ENCODE measurements at regions not wholly inside any gene's neighbourhood (a gene's known extent, or its start where the extent isn't known, plus 50 kb on each side); places are given as distances from the start of the nearest gene placed in this dataset.

GRCh38 chr9:29176231-29176630 is 1603.0 kb upstream of the C9orf72 start:
- peaks cover 0 to 3% (median 0%) of the 10 kb centered on the region in 4 experiments; a peak in 2 of 7 replicates for H3K4me1 ChIP-seq (replicated peaks in 1 of 4; ENCODE audit: control insufficient read depth in 3 of 4, insufficient read depth in 4 of 4, low read length in 3 of 4)
- ChIA-PET CTCF (ENCODE audit: partially characterized antibody) (interaction anchor here (0.7 kb wide), 1 partner anchor 1850 kb away, joined by 3 read pairs; no protein-coding TSS in a partner anchor), POLR2A (ENCODE audit: partially characterized antibody) (no interaction called here)
- no peaks in the 10 kb centered on the region for H3K27me3 ChIP-seq (replicated peaks in 1 of 4; ENCODE audit: control insufficient read depth in 3 of 4, extremely low read depth in 1 of 4, insufficient read depth in 3 of 4, low read length in 3 of 4)
- peaks cover 0 to 6% of the 10 kb centered on the region in 2 experiments; a peak in 2 of 4 replicates for H3K79me2 ChIP-seq (ENCODE audit: control insufficient read depth in 1 of 2, insufficient read depth in 2 of 2, low read length in 2 of 2)
- no peak overlapping the region for H2BK15ac ChIP-seq (ENCODE audit: low read length)
- no peak overlapping the region for H2BK20ac ChIP-seq (ENCODE audit: low read length)
- H3K4ac ChIP-seq (replicated peaks; ENCODE audit: insufficient read length, low read depth, low read length), result no peak overlapping the region
- no peak overlapping the region for H3K27ac ChIP-seq (ENCODE audit: low read depth, low read length)
- H3K23ac ChIP-seq (ENCODE audit: insufficient read length), result no peak overlapping the region
- no peak for DNase-seq (ENCODE audit: low read depth in 1 of 2, low spot score in 2 of 2)
- WGBS, 2 experiments (ENCODE audit: extremely low coverage in 1 of 2, insufficient coverage in 1 of 2, insufficient read length in 1 of 2, insufficient replicate concordance in 2 of 2, low coverage in 1 of 2, low lambda C conversion rate in 2 of 2, missing lambda C conversion rate in 1 of 2), result 100% methylated on average over 2 of the region's 2 CpGs; no CpG with 5 or more reads in 1 of the 2 experiments
- H3K56ac ChIP-seq (replicated peaks; ENCODE audit: insufficient read length, low read depth, low read length), result no peak overlapping the region
- no peak overlapping the region for H2AFZ ChIP-seq (ENCODE audit: low read length)
- H2AK5ac ChIP-seq (ENCODE audit: low read depth, low read length), result no peak overlapping the region
- no peak overlapping the region for H3K9ac ChIP-seq (replicated peaks in 1 of 4; ENCODE audit: extremely low read depth in 1 of 4, low read depth in 3 of 4, low read length in 3 of 4)
- H3K79me1 ChIP-seq (ENCODE audit: low read depth, low read length), result no peaks in the 10 kb centered on the region
- H4K5ac ChIP-seq (ENCODE audit: insufficient read length, low read depth, low read length), result no peak overlapping the region
- H3K4me2 ChIP-seq (ENCODE audit: insufficient read depth in 1 of 2, low read depth in 2 of 2, low read length in 2 of 2), result no peak overlapping the region
- H4K91ac ChIP-seq (replicated peaks; ENCODE audit: insufficient read length, low read length), result no peak overlapping the region
- no peak overlapping the region for H2BK5ac ChIP-seq (ENCODE audit: low read depth, low read length)
- H3K23me2 ChIP-seq (ENCODE audit: low read depth, low read length), result no peaks in the 10 kb centered on the region
- no peak overlapping the region for H2BK12ac ChIP-seq (ENCODE audit: low read depth, low read length)
- no peak for FAIRE-seq
- no peaks in the 10 kb centered on the region for H3K9me3 ChIP-seq (ENCODE audit: insufficient read depth in 2 of 2, low read depth in 1 of 2, low read length in 1 of 2)
- H4K20me1 ChIP-seq (replicated peaks in 1 of 2; ENCODE audit: control insufficient read depth in 1 of 2, insufficient read depth in 2 of 2, low read length in 2 of 2), result no peaks in the 10 kb centered on the region
- H3K14ac ChIP-seq (ENCODE audit: insufficient read length), result no peak overlapping the region
- no peak overlapping the region for H2BK120ac ChIP-seq (replicated peaks; ENCODE audit: low read depth, low read length)
- H3K4me3 ChIP-seq (ENCODE audit: extremely low read depth in 1 of 4, insufficient read depth in 2 of 4, low read depth in 3 of 4, low read length in 4 of 4), result no peak overlapping the region
- H4K8ac ChIP-seq (ENCODE audit: extremely low read depth, insufficient read depth, low read length), result no peak overlapping the region
- H3K18ac ChIP-seq (ENCODE audit: extremely low read depth, low read length), result no peak overlapping the region
- no peaks in the 10 kb centered on the region for H3K36me3 ChIP-seq (ENCODE audit: control insufficient read depth in 2 of 4, insufficient read depth in 4 of 4, low read length in 3 of 4)
- TF ChIP-seq EGR1 (IDR thresholded peaks at IDR 0.05; ENCODE audit: borderline replicate concordance, low read depth, low read length), result no peak
- no peak for TF ChIP-seq KDM4A (IDR thresholded peaks at IDR 0.05; ENCODE audit: low read depth, low read length, severe bottlenecking)
- TF ChIP-seq NANOG (IDR thresholded peaks at IDR 0.05; ENCODE audit: insufficient read depth, low read depth, low read length, poor library complexity, severe bottlenecking), result no peak
- TF ChIP-seq POLR2AphosphoS5 (IDR thresholded peaks at IDR 0.05; ENCODE audit: low read depth, low read length), result no peak
- no peak for TF ChIP-seq CEBPB (IDR thresholded peaks at IDR 0.05; ENCODE audit: low read depth, low read length)
- TF ChIP-seq SUZ12 (IDR thresholded peaks at IDR 0.05; ENCODE audit: low read length), result no peak
- no peak for TF ChIP-seq SP4 (IDR thresholded peaks at IDR 0.05; ENCODE audit: low read length)
- TF ChIP-seq RFX5 (IDR thresholded peaks at IDR 0.05; ENCODE audit: borderline replicate concordance, low read depth, low read length), result no peak
- no peak for TF ChIP-seq JUN (IDR thresholded peaks at IDR 0.05; ENCODE audit: low read depth, low read length)
- TF ChIP-seq NRF1 (IDR thresholded peaks at IDR 0.05; ENCODE audit: low read depth, low read length), result no peak
- TF ChIP-seq HDAC6 (IDR thresholded peaks at IDR 0.05; ENCODE audit: low read depth, low read length), result no peak
- TF ChIP-seq POLR2A (IDR thresholded peaks at IDR 0.05; ENCODE audit: control extremely low read depth in 1 of 2, low read depth in 2 of 2, low read length in 2 of 2), result no peak
- no peak for TF ChIP-seq BACH1 (IDR thresholded peaks at IDR 0.05; ENCODE audit: low read length)
- TF ChIP-seq TEAD4 (IDR thresholded peaks at IDR 0.05; ENCODE audit: low read depth, low read length), result no peak
- TF ChIP-seq SIX5 (IDR thresholded peaks at IDR 0.05; ENCODE audit: low read depth, low read length), result no peak
- no peak for TF ChIP-seq CBX8 (IDR thresholded peaks at IDR 0.05; ENCODE audit: borderline replicate concordance, low read depth, low read length)
- no peak for TF ChIP-seq RBBP5 (IDR thresholded peaks at IDR 0.05; ENCODE audit: borderline replicate concordance, low read depth, low read length)
